ENCODE measurements at regions not wholly inside any gene's neighbourhood (a gene's known extent, or its start where the extent isn't known, plus 50 kb on each side); places are given as distances from the start of the nearest gene placed in this dataset.
"Not testable (repeated sequence)": the region's sequence is repeated elsewhere in the genome, so short reads cannot be mapped to it uniquely, and the experiment has no call there.

DNA sequence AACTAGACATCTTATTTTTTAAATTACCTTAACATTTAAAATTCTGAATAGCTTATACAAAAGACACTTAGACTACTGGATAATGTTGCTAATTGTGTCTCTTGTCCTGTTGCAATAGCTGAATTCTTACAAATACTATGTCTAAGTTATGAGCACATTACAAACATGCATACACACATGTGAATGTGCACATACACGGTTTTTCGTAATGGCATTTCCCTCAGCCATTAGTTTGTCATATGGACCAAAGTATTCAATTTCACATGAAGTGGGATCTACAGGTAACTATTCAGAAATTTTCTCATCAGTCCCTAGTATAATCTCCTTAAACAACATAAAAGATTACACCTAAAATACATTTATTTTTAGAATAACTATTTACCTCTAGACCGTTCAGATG is 178.6 kb upstream of the BET1 start:
- ChIA-PET POLR2A (no interaction called here), CTCF (no interaction called here)
- H3K27me3 Mint-ChIP-seq = no peaks in the 10 kb centered on the region
- H3K4me3 Mint-ChIP-seq = no peak overlapping the region
- Histone ChIP-seq H3K4me1 (ENCODE audit: control insufficient read depth in 1 of 2, extremely low read depth in 1 of 2, insufficient read depth in 2 of 2, low read length in 2 of 2) (no peaks in the 10 kb centered on the region), H3K27ac (ENCODE audit: low read length) (no peak overlapping the region), H3K4me3 (ENCODE audit: control insufficient read depth in 1 of 2, extremely low read depth in 1 of 2, low read length in 1 of 2) (no peak overlapping the region), H3K9me3 (no peaks in the 10 kb centered on the region), H3K27me3 (replicated peaks in 1 of 2; ENCODE audit: control insufficient read depth in 2 of 2, extremely low read depth in 1 of 2, insufficient read depth in 2 of 2, low read length in 1 of 2) (no peaks in the 10 kb centered on the region), H3K36me3 (ENCODE audit: control insufficient read depth in 2 of 2, extremely low read depth in 1 of 2, insufficient read depth in 1 of 2, low read length in 1 of 2) (no peaks in the 10 kb centered on the region)
- no peak overlapping the region for H3K27ac Mint-ChIP-seq
- ATAC-seq (replicated peaks in 1 of 4) (no peak), DNase-seq (no peak)
- H3K36me3 Mint-ChIP-seq = no peaks in the 10 kb centered on the region
- no peaks in the 10 kb centered on the region for H3K4me1 Mint-ChIP-seq
- WGBS (ENCODE audit: insufficient coverage) = no CpG with 5 or more reads among the region's 3 CpGs
- no peaks in the 10 kb centered on the region for H3K9me3 Mint-ChIP-seq

DNA sequence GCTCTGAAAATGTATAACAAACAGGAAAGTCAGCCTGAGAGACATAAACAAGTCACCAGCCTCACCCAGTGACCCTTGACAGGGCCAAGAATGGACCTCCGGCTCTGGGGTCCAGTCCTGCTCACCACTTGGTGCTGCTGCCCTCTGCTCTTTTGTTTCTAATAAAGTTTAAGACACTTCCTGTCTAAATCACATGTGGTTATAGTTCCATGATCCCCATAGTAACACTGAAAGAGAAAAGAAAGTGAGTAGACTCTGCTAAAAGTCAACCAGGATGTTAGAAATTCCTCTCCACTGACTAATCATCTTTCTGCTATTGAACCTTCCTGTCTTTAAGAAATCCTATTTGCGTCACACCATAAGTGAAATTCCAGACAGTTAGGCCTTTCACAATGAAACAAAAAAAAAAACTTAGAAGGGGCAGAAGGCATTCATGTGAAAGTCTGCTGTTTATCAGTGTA is 179.2 kb upstream of the BET1 start:
- 100% methylated on average over 1 of the region's 2 CpGs for WGBS (ENCODE audit: insufficient coverage)
- no peaks in the 10 kb centered on the region for H3K36me3 ChIP-seq (ENCODE audit: control insufficient read depth in 2 of 2, extremely low read depth in 1 of 2, insufficient read depth in 1 of 2, low read length in 1 of 2)
- Mint-ChIP-seq H3K36me3 (no peaks in the 10 kb centered on the region), H3K27me3 (no peaks in the 10 kb centered on the region), H3K4me1 (no peaks in the 10 kb centered on the region), H3K27ac (no peak overlapping the region), H3K4me3 (no peak overlapping the region), H3K9me3 (no peaks in the 10 kb centered on the region)
- DNase-seq (no peak), ATAC-seq (replicated peaks in 1 of 4) (no peak)
- H3K27ac ChIP-seq (ENCODE audit: low read length) = no peak overlapping the region
- POLR2A ChIA-PET = no interaction called here
- H3K27me3 ChIP-seq (replicated peaks in 1 of 2; ENCODE audit: control insufficient read depth in 2 of 2, extremely low read depth in 1 of 2, insufficient read depth in 2 of 2, low read length in 1 of 2) = no peaks in the 10 kb centered on the region
- no peak overlapping the region for H3K4me3 ChIP-seq (ENCODE audit: control insufficient read depth in 1 of 2, extremely low read depth in 1 of 2, low read length in 1 of 2)
- no peaks in the 10 kb centered on the region for H3K4me1 ChIP-seq (ENCODE audit: control insufficient read depth in 1 of 2, extremely low read depth in 1 of 2, insufficient read depth in 2 of 2, low read length in 2 of 2)
- H3K9me3 ChIP-seq = no peaks in the 10 kb centered on the region
- CTCF ChIA-PET = no interaction called here

GRCh38 chr7:94183891-94184290 is 179.7 kb upstream of the BET1 start:
- 100% methylated on average over 1 of the region's 3 CpGs for WGBS (ENCODE audit: insufficient coverage)
- no peaks in the 10 kb centered on the region for H3K4me1 ChIP-seq (ENCODE audit: control insufficient read depth in 1 of 2, extremely low read depth in 1 of 2, insufficient read depth in 2 of 2, low read length in 2 of 2)
- H3K27ac ChIP-seq (ENCODE audit: low read length) = no peak overlapping the region
- POLR2A ChIA-PET = no interaction called here
- H3K9me3 Mint-ChIP-seq = no peaks in the 10 kb centered on the region
- H3K4me3 Mint-ChIP-seq = no peak overlapping the region
- no peaks in the 10 kb centered on the region for H3K36me3 Mint-ChIP-seq
- CTCF ChIA-PET = no interaction called here
- no peak overlapping the region for H3K27ac Mint-ChIP-seq
- H3K4me1 Mint-ChIP-seq = no peaks in the 10 kb centered on the region
- no peaks in the 10 kb centered on the region for H3K27me3 Mint-ChIP-seq
- H3K4me3 ChIP-seq (ENCODE audit: control insufficient read depth in 1 of 2, extremely low read depth in 1 of 2, low read length in 1 of 2) = no peak overlapping the region
- ATAC-seq (replicated peaks in 1 of 4) (no peak), DNase-seq (no peak)
- H3K9me3 ChIP-seq = no peaks in the 10 kb centered on the region
- no peaks in the 10 kb centered on the region for H3K36me3 ChIP-seq (ENCODE audit: control insufficient read depth in 2 of 2, extremely low read depth in 1 of 2, insufficient read depth in 1 of 2, low read length in 1 of 2)
- no peaks in the 10 kb centered on the region for H3K27me3 ChIP-seq (replicated peaks in 1 of 2; ENCODE audit: control insufficient read depth in 2 of 2, extremely low read depth in 1 of 2, insufficient read depth in 2 of 2, low read length in 1 of 2)

- H3K9me3 Mint-ChIP-seq = no peaks in the 10 kb centered on the region
- no peaks in the 10 kb centered on the region for H3K9me3 ChIP-seq
- no peak overlapping the region for H3K4me3 Mint-ChIP-seq
- no peak overlapping the region for H3K27ac Mint-ChIP-seq
- H3K27ac ChIP-seq (ENCODE audit: low read length) = no peak overlapping the region
- H3K4me3 ChIP-seq (ENCODE audit: control insufficient read depth in 1 of 2, extremely low read depth in 1 of 2, low read length in 1 of 2) = no peak overlapping the region
- ChIA-PET POLR2A (no interaction called here), CTCF (no interaction called here)
- no CpG with 5 or more reads among the region's 2 CpGs for WGBS (ENCODE audit: insufficient coverage)
- no peaks in the 10 kb centered on the region for H3K36me3 Mint-ChIP-seq
- peaks cover 0 to 4% of the 10 kb centered on the region in 2 experiments for H3K27me3 ChIP-seq (replicated peaks in 1 of 2; ENCODE audit: control insufficient read depth in 2 of 2, extremely low read depth in 1 of 2, insufficient read depth in 2 of 2, low read length in 1 of 2)
- no peak for ATAC-seq (replicated peaks in 1 of 4)
- DNase-seq = no peak
- H3K36me3 ChIP-seq (ENCODE audit: control insufficient read depth in 2 of 2, extremely low read depth in 1 of 2, insufficient read depth in 1 of 2, low read length in 1 of 2) = no peaks in the 10 kb centered on the region
- peaks cover 0 to 4% of the 10 kb centered on the region in 2 donors for H3K27me3 Mint-ChIP-seq
- no peaks in the 10 kb centered on the region for H3K4me1 Mint-ChIP-seq
- H3K4me1 ChIP-seq (ENCODE audit: control insufficient read depth in 1 of 2, extremely low read depth in 1 of 2, insufficient read depth in 2 of 2, low read length in 2 of 2) = no peaks in the 10 kb centered on the region
These were observed 184.2 kb upstream of the BET1 start for GRCh38 chr7:94188350-94188749.

- no peak overlapping the region for H3K27ac ChIP-seq (ENCODE audit: low read length)
- Mint-ChIP-seq H3K4me1 (no peaks in the 10 kb centered on the region), H3K27me3 (peaks cover 0 to 4% of the 10 kb centered on the region in 2 donors), H3K36me3 (no peaks in the 10 kb centered on the region), H3K4me3 (no peak overlapping the region), H3K27ac (no peak overlapping the region), H3K9me3 (no peaks in the 10 kb centered on the region)
- POLR2A ChIA-PET = no interaction called here
- CTCF ChIA-PET = no interaction called here
- H3K36me3 ChIP-seq (ENCODE audit: control insufficient read depth in 2 of 2, extremely low read depth in 1 of 2, insufficient read depth in 1 of 2, low read length in 1 of 2) = no peaks in the 10 kb centered on the region
- DNase-seq (no peak), ATAC-seq (replicated peaks in 1 of 4) (no peak)
- H3K4me1 ChIP-seq (ENCODE audit: control insufficient read depth in 1 of 2, extremely low read depth in 1 of 2, insufficient read depth in 2 of 2, low read length in 2 of 2) = no peaks in the 10 kb centered on the region
- no peak overlapping the region for H3K4me3 ChIP-seq (ENCODE audit: control insufficient read depth in 1 of 2, extremely low read depth in 1 of 2, low read length in 1 of 2)
- peaks cover 0 to 4% of the 10 kb centered on the region in 2 experiments for H3K27me3 ChIP-seq (replicated peaks in 1 of 2; ENCODE audit: control insufficient read depth in 2 of 2, extremely low read depth in 1 of 2, insufficient read depth in 2 of 2, low read length in 1 of 2)
- H3K9me3 ChIP-seq = no peaks in the 10 kb centered on the region
- WGBS (ENCODE audit: insufficient coverage) = no CpG with 5 or more reads among the region's 1 CpG
These were observed 186.5 kb upstream of the BET1 start for GRCh38 chr7:94190599-94191061.

- not testable (repeated sequence) for ATAC-seq (replicated peaks in 1 of 4); H3K4me3 ChIP-seq (ENCODE audit: control insufficient read depth in 1 of 2, extremely low read depth in 1 of 2, low read length in 1 of 2)
These were observed 190.3 kb upstream of the BET1 start for GRCh38 chr7:94194426-94194825.

GRCh38 chr7:94195201-94195600 is 191.0 kb upstream of the BET1 start:
- Mint-ChIP-seq H3K4me3 (no peak overlapping the region), H3K4me1 (no peaks in the 10 kb centered on the region), H3K27ac (no peak overlapping the region), H3K27me3 (peaks cover 0 to 4% of the 10 kb centered on the region in 2 donors), H3K36me3 (no peaks in the 10 kb centered on the region), H3K9me3 (peaks cover 0 to 4% (median 0%) of the 10 kb centered on the region in 3 donors)
- ChIA-PET CTCF (no interaction called here), POLR2A (no interaction called here)
- no peak overlapping the region for H3K27ac ChIP-seq (ENCODE audit: low read length)
- no peaks in the 10 kb centered on the region for H3K36me3 ChIP-seq (ENCODE audit: control insufficient read depth in 2 of 2, extremely low read depth in 1 of 2, insufficient read depth in 1 of 2, low read length in 1 of 2)
- H3K4me1 ChIP-seq (ENCODE audit: control insufficient read depth in 1 of 2, extremely low read depth in 1 of 2, insufficient read depth in 2 of 2, low read length in 2 of 2) = no peaks in the 10 kb centered on the region
- H3K4me3 ChIP-seq (ENCODE audit: control insufficient read depth in 1 of 2, extremely low read depth in 1 of 2, low read length in 1 of 2) = no peak overlapping the region
- no CpG with 5 or more reads among the region's 2 CpGs for WGBS (ENCODE audit: insufficient coverage)
- H3K27me3 ChIP-seq (replicated peaks in 1 of 2; ENCODE audit: control insufficient read depth in 2 of 2, extremely low read depth in 1 of 2, insufficient read depth in 2 of 2, low read length in 1 of 2) = no peaks in the 10 kb centered on the region
- no peak for ATAC-seq (replicated peaks in 1 of 4)
- H3K9me3 ChIP-seq = no peaks in the 10 kb centered on the region
- no peak for DNase-seq

More at GRCh38 chr7:94194426-94194825, 190.3 kb upstream of the BET1 start:
- H3K4me1 Mint-ChIP-seq; H3K36me3 Mint-ChIP-seq; H3K9me3 Mint-ChIP-seq; H3K27ac Mint-ChIP-seq; H3K4me1 ChIP-seq (ENCODE audit: control insufficient read depth in 1 of 2, extremely low read depth in 1 of 2, insufficient read depth in 2 of 2, low read length in 2 of 2); POLR2A ChIA-PET; H3K4me3 Mint-ChIP-seq; H3K36me3 ChIP-seq (ENCODE audit: control insufficient read depth in 2 of 2, extremely low read depth in 1 of 2, insufficient read depth in 1 of 2, low read length in 1 of 2); CTCF ChIA-PET; H3K27me3 Mint-ChIP-seq; H3K9me3 ChIP-seq; H3K27ac ChIP-seq (ENCODE audit: low read length); H3K27me3 ChIP-seq (replicated peaks in 1 of 2; ENCODE audit: control insufficient read depth in 2 of 2, extremely low read depth in 1 of 2, insufficient read depth in 2 of 2, low read length in 1 of 2); DNase-seq: not testable (repeated sequence)
- no CpG with 5 or more reads among the region's 3 CpGs for WGBS (ENCODE audit: insufficient coverage)
